NCI-H2029 treated with DMSO at 0.1 percent for 48 hours (cell line): ENCODE measurements at regions not wholly inside any gene's neighbourhood (a gene's known extent, or its start where the extent isn't known, plus 50 kb on each side); places are given as distances from the start of the nearest gene placed in this dataset.

Experiments
- DNase-seq: peaks from one replicate; lab custom pipeline; 2025; lab: John Stamatoyannopoulos, UW

- DNase-seq: no peak
Measured at GRCh38 chr5:2696156-2696807, 55.2 kb downstream of the IRX2 start.

- no peak for DNase-seq
Measured at GRCh38 chr5:2695200-2695891, 56.1 kb downstream of the IRX2 start.

GRCh38 chr5:2691530-2691929, 59.9 kb downstream of the IRX2 start:
- DNase-seq: no peak

GRCh38 chr5:2690293-2690692, 61.2 kb downstream of the IRX2 start:
- no peak for DNase-seq

- peak; percentile 96 for DNase-seq
Measured at GRCh38 chr5:2688586-2688985, 62.9 kb downstream of the IRX2 start.

GRCh38 chr5:2687746-2688145, 63.7 kb downstream of the IRX2 start:
- no peak for DNase-seq

GRCh38 chr5:2686321-2687124, 65.0 kb downstream of the IRX2 start:
- DNase-seq: peak; percentile 77

- DNase-seq: peak; percentile 78
Measured at GRCh38 chr5:2685651-2686272, 65.7 kb downstream of the IRX2 start.

- DNase-seq: no peak
Measured at GRCh38 chr5:2684606-2685005, 66.9 kb downstream of the IRX2 start.

GRCh38 chr5:2683720-2684119, 67.8 kb downstream of the IRX2 start:
- DNase-seq: no peak

- no peak for DNase-seq
Measured at GRCh38 chr5:2681476-2681875, 70.0 kb downstream of the IRX2 start.

GRCh38 chr5:2680979-2681378, 70.5 kb downstream of the IRX2 start:
- no peak for DNase-seq

- DNase-seq: no peak
Measured at GRCh38 chr5:2677689-2678088, 73.8 kb downstream of the IRX2 start.

- DNase-seq: peak; percentile 81
Measured at GRCh38 chr5:2675548-2675947, 75.9 kb downstream of the IRX2 start.

GRCh38 chr5:2674456-2674855, 77.0 kb downstream of the IRX2 start:
- DNase-seq: no peak

- DNase-seq: no peak
Measured at GRCh38 chr5:2670940-2671339, 80.5 kb downstream of the IRX2 start.

- no peak for DNase-seq
Measured at GRCh38 chr5:2669913-2670312, 81.6 kb downstream of the IRX2 start.

- no peak for DNase-seq
Measured at GRCh38 chr5:2669259-2669658, 82.2 kb downstream of the IRX2 start.

- no peak for DNase-seq
Measured at GRCh38 chr5:2666081-2666480, 85.4 kb downstream of the IRX2 start.

- no peak for DNase-seq
Measured at GRCh38 chr5:2663489-2663888, 88.0 kb downstream of the IRX2 start.

GRCh38 chr5:2660315-2660714, 91.2 kb downstream of the IRX2 start:
- no peak for DNase-seq

GRCh38 chr5:2658881-2659470, 92.5 kb downstream of the IRX2 start:
- DNase-seq: no peak
